Fibroblast of skin of abdomen (primary cell): ENCODE measurements at regions not wholly inside any gene's neighbourhood (a gene's known extent, or its start where the extent isn't known, plus 50 kb on each side); places are given as distances from the start of the nearest gene placed in this dataset.
A peak's percentile ranks its signal among the peaks of the same experiment; 100 is the strongest.
"Not testable (repeated sequence)": the region's sequence is repeated elsewhere in the genome, so short reads cannot be mapped to it uniquely, and the experiment has no call there.

Experiments used
- DNase-seq: peaks from one replicate; pipeline ENCODE4 v3.0.0-alpha.2; 2013

DNA sequence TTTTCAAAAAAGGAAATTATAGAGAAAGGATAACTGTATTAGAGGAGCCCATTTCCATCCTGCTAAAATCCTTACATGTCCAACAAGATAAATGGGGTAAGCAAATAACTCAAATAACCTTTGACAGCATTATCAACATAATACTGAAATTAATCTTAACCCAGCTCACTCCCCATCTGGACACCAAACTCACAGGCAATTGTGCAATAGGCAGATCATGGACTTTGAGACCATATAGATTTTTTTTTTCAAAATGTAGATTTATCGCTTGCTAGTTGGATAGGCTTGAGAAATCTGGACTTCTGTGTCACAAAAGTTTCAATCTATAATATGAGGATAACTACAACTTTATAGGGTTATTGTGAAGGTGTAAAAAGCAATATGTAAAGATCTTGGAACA, 134.4 kb upstream of the ASCC3 start:
- DNase-seq = no peak

GRCh38 chr6:101016163-101016562, 135.0 kb upstream of the ASCC3 start:
- no peak for DNase-seq

- no peak for DNase-seq
These were observed 137.0 kb upstream of the ASCC3 start for GRCh38 chr6:101018157-101018556.

DNA sequence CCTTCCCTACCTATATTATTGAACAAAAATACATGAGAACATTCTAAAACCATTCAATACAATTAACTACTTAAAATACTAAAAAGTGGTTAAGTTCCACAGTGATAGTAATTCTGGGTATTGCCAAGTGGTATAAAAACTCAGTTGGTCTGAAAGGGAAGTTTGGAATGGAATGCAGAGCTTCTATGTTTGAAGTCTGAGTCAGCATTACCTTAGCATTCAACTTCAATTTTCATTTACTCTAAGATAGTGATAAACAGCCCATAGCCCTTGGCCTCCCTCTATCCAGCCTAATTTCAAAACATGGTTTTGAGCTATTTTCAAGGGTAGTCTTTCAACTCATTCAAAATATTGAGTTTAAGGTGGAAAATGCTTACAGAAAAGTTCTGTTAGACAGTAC, 140.4 kb upstream of the ASCC3 start:
- no peak for DNase-seq

- DNase-seq = no peak
These were observed 161.8 kb upstream of the ASCC3 start for GRCh38 chr6:101042966-101043365.

- no peak for DNase-seq
These were observed 177.2 kb upstream of the ASCC3 start for GRCh38 chr6:101058296-101058695.

DNA sequence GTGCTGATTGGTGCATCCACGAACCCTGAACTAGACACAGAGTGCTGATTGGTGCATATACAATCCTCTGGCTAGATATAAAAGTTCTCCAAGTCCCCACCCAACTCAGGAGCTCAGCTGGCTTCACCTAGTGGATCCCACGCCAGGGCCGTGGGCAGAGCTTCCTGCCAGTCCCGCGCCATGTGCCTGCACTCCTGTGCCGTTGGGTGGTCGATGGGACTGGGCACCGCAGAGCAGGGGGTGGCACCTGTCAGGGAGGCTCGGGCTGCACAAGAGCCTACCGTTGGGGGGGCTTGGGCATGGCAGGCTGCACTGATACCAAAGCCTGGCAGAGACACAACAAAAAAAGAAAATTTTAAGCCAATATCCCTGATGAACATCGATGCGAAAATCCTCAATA, 185.4 kb upstream of the ASCC3 start:
- DNase-seq = no peak

- peak; percentile 2 for DNase-seq
These were observed 188.2 kb upstream of the ASCC3 start for GRCh38 chr6:101069191-101069795.

GRCh38 chr6:101070044-101070608, 189.0 kb upstream of the ASCC3 start:
- DNase-seq = no peak

DNA sequence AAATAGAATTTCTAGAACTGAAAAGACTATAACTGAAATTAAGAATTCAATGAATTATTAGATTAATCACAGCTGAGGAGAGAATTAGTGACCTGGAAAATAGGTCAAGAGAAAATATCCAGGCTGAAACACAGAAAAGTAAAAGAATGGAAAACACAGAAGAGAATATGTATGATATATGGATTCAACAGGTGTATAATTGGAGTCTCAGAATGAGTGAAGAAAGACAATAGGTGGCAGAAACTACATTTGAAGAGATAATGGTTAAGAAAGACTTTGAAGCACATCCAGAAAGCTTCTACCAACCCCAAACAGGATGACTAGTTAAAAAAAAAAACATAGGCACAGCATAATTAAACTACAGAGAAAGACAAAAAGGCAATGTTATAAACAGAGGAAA, 196.2 kb upstream of the ASCC3 start:
- no peak for DNase-seq

GRCh38 chr6:101079696-101080270, 198.7 kb upstream of the ASCC3 start:
- DNase-seq = peak; percentile 5

DNA sequence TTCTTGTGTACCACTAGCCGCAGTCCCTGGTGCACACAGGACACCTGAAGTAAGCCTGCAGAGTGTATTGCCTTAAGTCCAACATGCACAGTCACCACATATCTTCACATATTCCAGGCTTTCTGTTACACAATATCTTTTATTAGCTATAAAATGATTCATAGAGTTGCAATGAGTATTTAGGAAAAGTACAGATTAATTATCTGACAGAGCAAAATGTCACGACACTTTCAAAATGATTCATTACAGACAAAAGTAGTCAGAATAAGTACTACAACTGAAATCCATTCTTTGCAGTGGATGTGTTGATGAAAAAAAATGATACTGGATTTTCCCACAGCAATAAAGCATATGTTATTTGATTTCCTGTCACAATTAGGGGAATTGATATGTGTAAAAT, 199.5 kb upstream of the ASCC3 start:
- DNase-seq = peak; percentile 78

DNA sequence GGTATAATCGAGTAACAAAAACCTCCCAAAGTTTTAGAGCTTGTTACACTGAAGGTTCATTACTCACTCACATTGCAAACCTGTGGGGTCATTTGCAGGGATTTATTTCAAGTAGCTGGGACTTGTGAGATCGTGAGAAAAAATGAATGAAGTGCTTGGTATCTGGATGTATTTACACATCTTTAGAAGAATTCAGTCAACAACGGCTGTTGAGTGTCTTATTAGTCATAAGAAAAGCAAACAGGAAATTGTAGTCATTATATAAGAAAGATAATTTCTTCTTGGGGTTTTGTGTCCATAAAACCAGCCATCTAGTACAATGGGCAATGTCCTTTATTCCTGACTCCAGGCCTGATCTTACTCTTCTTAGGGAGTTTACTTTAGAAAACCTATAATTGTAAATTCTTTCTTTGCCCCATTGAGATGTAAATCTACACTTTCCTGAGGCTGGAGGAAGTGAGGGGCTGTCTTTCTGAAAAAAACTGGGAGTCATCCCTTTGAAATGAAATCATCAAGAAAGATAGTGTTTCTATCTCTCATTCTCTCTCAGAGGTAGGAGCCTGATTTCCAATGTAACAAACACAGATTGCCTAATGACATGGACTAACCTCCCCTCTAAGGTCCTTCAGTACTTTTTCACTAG, 202.5 kb upstream of the ASCC3 start:
- DNase-seq = peak; percentile 70

DNA sequence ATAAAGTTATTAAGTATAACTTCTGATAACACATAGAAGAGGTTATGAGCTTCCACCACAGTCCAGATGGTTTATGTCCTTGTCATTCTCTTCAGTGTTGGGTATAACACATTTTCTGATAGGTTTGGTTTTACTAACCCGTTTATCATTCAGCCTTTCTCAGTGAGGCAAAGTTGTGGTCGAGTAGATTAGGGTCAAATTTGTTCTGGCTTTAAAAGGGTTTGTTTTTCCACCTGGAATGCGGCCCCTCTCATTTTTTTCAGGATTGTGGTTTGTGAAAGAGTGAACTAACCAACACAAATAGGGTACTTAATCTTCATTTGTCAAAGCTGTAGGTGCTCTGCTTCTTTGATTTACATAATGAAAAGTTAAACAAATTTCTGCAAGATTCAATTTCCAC, 204.2 kb upstream of the ASCC3 start:
- DNase-seq = peak; percentile 38

DNA sequence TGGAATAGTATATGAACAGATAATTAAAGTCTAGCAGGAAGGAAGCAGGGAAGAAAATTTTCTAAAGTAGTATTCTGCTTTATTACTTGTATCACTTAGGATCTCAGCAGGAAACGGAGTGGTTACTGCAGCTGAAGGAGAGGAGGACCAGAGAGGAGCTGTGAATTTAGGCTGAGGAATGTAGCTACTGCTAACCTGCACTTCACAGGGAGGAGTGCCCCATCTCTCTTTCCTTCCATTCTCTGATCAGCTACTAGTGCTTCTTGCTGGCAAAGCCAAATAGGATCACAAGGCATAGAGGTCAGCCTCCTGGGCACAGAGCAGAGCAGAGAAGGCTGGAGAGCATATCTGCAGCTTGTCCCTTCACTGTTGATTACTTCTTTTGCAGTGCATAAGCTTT, 205.3 kb upstream of the ASCC3 start:
- no peak for DNase-seq

DNA sequence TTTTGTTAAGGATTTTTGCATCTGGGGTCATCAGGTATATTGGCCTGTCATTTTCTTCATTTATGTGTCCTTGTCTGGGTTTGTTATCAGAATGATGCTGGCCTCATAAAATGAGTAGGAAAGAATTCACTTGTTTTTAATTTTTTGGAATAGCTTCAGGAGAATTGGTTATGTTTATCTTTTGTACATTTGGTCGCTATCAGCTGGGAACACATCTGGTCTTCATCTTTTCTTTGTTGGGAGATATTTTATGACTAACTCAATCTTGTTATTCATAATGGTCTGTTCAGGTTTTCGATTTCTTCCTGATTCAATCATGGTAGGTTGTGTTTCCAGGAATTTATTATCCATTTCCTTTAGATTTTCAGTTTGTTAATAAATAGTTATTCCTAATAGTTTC, 207.5 kb upstream of the ASCC3 start:
- no peak for DNase-seq

GRCh38 chr6:101089640-101090039, 208.5 kb upstream of the ASCC3 start:
- no peak for DNase-seq

DNA sequence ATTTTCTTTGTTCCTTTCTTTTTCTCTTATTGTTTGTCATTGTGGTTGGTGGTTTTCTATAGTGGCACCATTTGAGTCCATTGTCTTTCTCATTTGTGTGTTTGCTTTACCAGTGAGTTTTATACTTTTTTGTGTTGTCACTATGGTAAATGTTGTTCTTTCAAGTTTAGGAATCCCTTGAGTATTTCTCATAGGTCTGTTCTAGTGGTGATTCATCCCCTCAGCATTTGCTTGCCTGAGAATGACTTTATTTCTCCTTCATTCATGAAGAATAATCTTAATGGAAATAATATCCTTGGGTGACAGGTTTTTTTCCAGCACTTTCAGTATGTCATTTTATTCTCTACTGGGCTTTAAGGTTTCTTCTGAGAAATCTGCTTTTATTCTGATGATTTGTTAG, 209.2 kb upstream of the ASCC3 start:
- DNase-seq = no peak

DNA sequence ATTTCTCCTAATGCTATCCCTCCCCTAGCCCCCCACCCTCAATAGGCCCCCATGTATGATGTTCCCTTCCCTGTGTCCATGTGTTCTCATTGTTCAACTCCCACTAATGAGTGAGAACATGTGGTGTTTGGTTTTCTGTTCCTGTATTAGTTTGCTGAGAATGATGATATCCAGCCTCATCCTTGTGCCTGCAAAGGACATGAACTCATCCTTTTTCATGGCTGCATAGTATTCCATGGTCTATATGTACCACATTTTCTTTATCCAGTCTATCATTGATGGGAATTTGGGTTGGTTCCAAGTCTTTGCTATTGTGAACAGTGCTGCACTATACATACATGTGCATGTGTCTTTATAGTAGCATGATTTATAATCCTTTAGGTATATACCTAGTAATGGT, 217.5 kb upstream of the ASCC3 start:
- not testable (repeated sequence) for DNase-seq

DNA sequence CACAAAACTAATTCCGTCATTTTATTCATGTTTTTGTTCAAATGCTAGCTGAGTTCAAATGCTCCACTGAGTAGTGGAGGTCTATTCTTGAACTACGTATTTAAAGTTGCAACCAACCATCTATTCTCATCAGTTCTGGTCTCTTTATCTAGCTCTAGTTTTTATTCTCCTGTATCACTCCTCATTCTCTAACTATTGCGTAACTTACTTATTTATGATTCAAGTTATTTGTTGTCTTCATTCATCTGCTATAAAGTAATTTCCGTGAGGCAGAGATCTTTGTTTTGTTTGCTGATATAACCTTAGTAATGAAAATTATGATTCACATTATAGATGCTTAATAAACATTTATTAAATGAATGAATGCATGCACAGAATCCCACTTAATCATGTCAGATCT, 221.6 kb upstream of the ASCC3 start:
- no peak for DNase-seq

GRCh38 chr6:101108286-101108685, 227.2 kb upstream of the ASCC3 start:
- peak; percentile 24 for DNase-seq

- DNase-seq = peak; percentile 56
These were observed 229.7 kb upstream of the ASCC3 start for GRCh38 chr6:101110814-101111213.

DNA sequence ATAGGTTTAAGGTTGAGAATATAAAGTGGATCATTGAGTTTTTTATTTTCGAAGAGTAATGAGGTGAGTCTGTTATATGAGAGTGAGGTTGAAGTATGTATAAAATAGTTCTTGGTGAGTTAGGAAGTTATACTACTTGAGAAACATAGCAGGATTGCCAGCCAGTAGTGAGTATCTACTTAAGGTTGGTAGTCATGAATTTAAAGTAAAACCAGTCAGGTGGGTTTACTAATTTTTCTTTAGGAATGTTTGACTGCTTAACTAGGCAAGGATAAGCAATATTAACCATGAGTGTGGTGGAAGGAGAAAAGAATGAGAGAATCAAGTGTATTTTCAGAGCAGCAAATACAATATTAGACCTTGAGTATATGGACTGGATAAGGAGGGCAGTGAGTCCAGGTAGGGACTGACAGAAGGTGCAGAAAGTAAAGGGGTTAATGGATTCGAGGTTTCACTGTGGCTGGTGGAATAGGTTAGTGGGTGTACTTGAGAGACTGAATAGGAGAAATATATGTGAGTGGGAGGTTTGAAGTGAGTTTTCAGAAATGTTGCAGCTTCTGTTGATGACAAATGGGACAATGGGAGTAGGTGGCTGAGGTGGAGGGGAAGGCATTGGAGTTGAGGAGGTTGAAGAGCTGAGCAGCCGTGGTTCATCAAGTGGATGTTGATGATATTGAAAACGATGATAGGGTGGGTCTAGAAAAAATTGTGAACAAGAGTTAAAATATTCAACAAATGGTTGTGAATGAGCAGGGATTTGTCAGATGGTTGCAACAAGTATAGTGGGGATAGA, 232.5 kb upstream of the ASCC3 start:
- DNase-seq = no peak
